Erythroblast (primary cell): ENCODE measurements at regions not wholly inside any gene's neighbourhood (a gene's known extent, or its start where the extent isn't known, plus 50 kb on each side); places are given as distances from the start of the nearest gene placed in this dataset.

Experiments used
- DNase-seq, 2 experiments: peaks; one replicate each; lab custom pipeline; 2025; lab: John Stamatoyannopoulos, UW
- GATA1 ChIP-seq: IDR thresholded peaks from 2 replicates; pipeline ENCODE4 v1.6.1; 2011; ENCODE audit warnings: low read depth, mild to moderate bottlenecking, control low read depth, low read length, moderate library complexity
- POLR2A ChIP-seq: IDR thresholded peaks from 2 replicates; pipeline ENCODE4 v1.6.1; 2011; ENCODE audit warnings: mild to moderate bottlenecking, low read length

GRCh38 chr4:81577392-81577791 is 105.7 kb upstream of the RASGEF1B start:
- DNase-seq: no peak
- TF ChIP-seq GATA1 (no peak), POLR2A (no peak)

- no peak for TF ChIP-seq POLR2A
- TF ChIP-seq GATA1: no peak
- DNase-seq: no peak
Measured at GRCh38 chr4:81574991-81575390, 103.3 kb upstream of the RASGEF1B start.

- TF ChIP-seq POLR2A: no peak
- no peak for DNase-seq
Measured at GRCh38 chr4:81573840-81574239, 102.1 kb upstream of the RASGEF1B start.

- TF ChIP-seq POLR2A: no peak
- no peak for TF ChIP-seq GATA1
- DNase-seq: no peak
Measured at GRCh38 chr4:81572402-81572801, 100.7 kb upstream of the RASGEF1B start.

GRCh38 chr4:81571105-81571504 is 99.4 kb upstream of the RASGEF1B start:
- TF ChIP-seq GATA1 (no peak), POLR2A (no peak)
- DNase-seq: no peak

- no peak for DNase-seq
- TF ChIP-seq POLR2A (no peak), GATA1 (no peak)
Measured at GRCh38 chr4:81566161-81566591, 94.5 kb upstream of the RASGEF1B start.

- no peak for DNase-seq
- TF ChIP-seq POLR2A: no peak
- TF ChIP-seq GATA1: no peak
Measured at GRCh38 chr4:81565142-81565870, 93.6 kb upstream of the RASGEF1B start.

- TF ChIP-seq POLR2A: no peak
- no peak for TF ChIP-seq GATA1
- DNase-seq: no peak
Measured at GRCh38 chr4:81564025-81564424, 92.3 kb upstream of the RASGEF1B start.

- TF ChIP-seq GATA1: no peak
- no peak for TF ChIP-seq POLR2A
- DNase-seq: no peak
Measured at GRCh38 chr4:81562093-81562492, 90.4 kb upstream of the RASGEF1B start.

- DNase-seq: no peak
- TF ChIP-seq GATA1: no peak
- TF ChIP-seq POLR2A: no peak
Measured at GRCh38 chr4:81557306-81557705, 85.6 kb upstream of the RASGEF1B start.

- no peak for DNase-seq
- TF ChIP-seq GATA1 (no peak), POLR2A (no peak)
Measured at GRCh38 chr4:81555489-81555888, 83.8 kb upstream of the RASGEF1B start.

GRCh38 chr4:81552086-81552485 is 80.4 kb upstream of the RASGEF1B start:
- DNase-seq: no peak
- TF ChIP-seq GATA1 (no peak), POLR2A (no peak)

GRCh38 chr4:81550388-81550859 is 78.7 kb upstream of the RASGEF1B start:
- TF ChIP-seq GATA1 (no peak), POLR2A (no peak)
- no peak for DNase-seq

- no peak for DNase-seq
- TF ChIP-seq POLR2A: no peak
- no peak for TF ChIP-seq GATA1
Measured at GRCh38 chr4:81549984-81550383, 78.3 kb upstream of the RASGEF1B start.

- TF ChIP-seq GATA1: no peak
- TF ChIP-seq POLR2A: no peak
Measured at GRCh38 chr4:81546777-81547176, 75.1 kb upstream of the RASGEF1B start.

More at GRCh38 chr4:81546777-81547176, 75.1 kb upstream of the RASGEF1B start:
- DNase-seq: no peak
